NCI-H1694 treated with DMSO at 0.1 percent for 48 hours (cell line): ENCODE measurements at regions not wholly inside any gene's neighbourhood (a gene's known extent, or its start where the extent isn't known, plus 50 kb on each side); places are given as distances from the start of the nearest gene placed in this dataset.

Source experiments
- DNase-seq: peaks from one replicate; lab custom pipeline; 2025; lab: John Stamatoyannopoulos, UW

GRCh38 chr5:89128092-89128491 is 245.1 kb upstream of the MEF2C start:
- DNase-seq, result no peak

GRCh38 chr5:89127191-89127590 is 244.2 kb upstream of the MEF2C start:
- DNase-seq, result no peak

DNA sequence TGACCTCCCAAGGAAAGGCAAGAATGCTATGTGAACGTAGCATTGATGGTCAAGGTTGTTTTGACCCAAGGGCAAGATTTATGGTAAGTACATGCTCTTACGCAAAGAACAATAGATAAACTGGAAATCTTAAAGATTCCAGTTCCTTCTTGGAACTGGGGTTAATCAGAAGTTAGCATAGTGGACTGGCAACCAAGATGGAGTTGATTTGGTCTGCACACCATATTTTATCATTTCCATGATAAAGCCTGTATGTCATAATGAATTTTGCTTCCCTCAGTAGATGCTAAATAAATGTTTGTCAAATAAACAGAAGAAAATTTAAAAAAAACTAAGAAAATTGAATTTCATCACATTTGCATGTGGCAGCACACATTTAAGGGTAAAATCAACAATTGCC is 242.4 kb upstream of the MEF2C start:
- DNase-seq, result no peak

DNA sequence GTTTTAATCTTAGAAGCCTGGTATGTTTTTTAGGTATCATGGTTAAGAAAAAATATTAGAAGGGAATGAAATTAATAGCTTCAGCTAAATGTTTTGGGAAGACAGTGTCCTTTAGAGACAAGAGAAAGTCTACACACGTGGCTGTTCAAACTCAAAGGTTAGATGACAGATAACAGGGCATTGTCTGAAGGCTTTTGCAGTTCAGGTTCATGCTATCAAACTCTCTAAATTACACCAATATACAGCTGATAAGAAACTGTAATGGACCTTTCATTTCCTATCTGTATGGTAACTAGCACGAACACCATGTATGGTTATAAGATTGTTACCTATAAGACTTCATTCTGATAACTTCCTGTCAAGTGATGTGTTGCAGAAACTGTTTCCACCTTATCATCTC is 240.6 kb upstream of the MEF2C start:
- no peak for DNase-seq

GRCh38 chr5:89120719-89121118 is 237.7 kb upstream of the MEF2C start:
- DNase-seq, result no peak

GRCh38 chr5:89117124-89117644 is 234.2 kb upstream of the MEF2C start:
- DNase-seq, result no peak

- DNase-seq, result no peak
These were observed 228.1 kb upstream of the MEF2C start for GRCh38 chr5:89110916-89111646.

- no peak for DNase-seq
These were observed 223.5 kb upstream of the MEF2C start for GRCh38 chr5:89106480-89106879.

DNA sequence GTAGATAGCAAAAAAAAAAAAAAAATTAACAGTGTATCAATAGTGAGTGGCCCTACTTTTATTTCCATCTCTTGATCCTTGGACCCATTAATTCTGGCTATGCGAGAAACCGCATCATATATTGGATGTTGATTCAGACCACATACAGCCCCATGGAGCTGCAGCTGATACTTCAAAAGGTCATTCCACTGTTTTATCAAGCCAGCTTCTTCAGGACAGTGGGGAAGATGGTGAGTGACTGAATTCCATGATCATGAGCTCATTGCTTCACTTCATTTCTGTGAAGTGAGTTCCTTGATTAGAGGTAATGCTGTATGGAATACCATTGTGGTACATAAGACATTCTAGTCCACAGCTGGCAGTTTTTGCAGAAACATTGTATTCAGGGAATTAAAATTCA is 222.9 kb upstream of the MEF2C start:
- no peak for DNase-seq

- DNase-seq, result no peak
These were observed 222.2 kb upstream of the MEF2C start for GRCh38 chr5:89105171-89105695.

- DNase-seq, result no peak
These were observed 215.3 kb upstream of the MEF2C start for GRCh38 chr5:89098199-89098756.

DNA sequence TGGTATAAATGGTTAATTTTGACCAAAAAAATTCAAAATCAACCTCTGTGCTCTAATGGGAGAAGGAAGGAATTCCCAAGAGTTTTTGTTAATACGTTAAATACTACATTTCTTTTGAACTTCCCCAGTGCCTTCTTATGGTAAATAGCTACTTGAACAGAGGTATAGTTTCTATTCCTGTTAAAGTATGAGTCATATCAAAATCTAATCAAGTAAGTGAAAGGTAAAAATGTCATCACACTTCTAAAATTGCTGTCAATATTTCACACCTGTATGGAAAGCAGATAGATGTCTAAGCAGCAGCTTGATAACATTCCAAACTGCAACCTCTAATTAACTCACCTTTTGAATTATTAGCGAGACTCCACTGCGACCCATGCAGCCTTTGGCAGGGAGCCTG is 214.1 kb upstream of the MEF2C start:
- no peak for DNase-seq

- DNase-seq, result no peak
These were observed 212.4 kb upstream of the MEF2C start for GRCh38 chr5:89095341-89095740.

- DNase-seq, result no peak
These were observed 207.1 kb upstream of the MEF2C start for GRCh38 chr5:89090037-89090436.

GRCh38 chr5:89087551-89088318 is 204.8 kb upstream of the MEF2C start:
- no peak for DNase-seq

GRCh38 chr5:89087128-89087527 is 204.1 kb upstream of the MEF2C start:
- DNase-seq, result no peak

DNA sequence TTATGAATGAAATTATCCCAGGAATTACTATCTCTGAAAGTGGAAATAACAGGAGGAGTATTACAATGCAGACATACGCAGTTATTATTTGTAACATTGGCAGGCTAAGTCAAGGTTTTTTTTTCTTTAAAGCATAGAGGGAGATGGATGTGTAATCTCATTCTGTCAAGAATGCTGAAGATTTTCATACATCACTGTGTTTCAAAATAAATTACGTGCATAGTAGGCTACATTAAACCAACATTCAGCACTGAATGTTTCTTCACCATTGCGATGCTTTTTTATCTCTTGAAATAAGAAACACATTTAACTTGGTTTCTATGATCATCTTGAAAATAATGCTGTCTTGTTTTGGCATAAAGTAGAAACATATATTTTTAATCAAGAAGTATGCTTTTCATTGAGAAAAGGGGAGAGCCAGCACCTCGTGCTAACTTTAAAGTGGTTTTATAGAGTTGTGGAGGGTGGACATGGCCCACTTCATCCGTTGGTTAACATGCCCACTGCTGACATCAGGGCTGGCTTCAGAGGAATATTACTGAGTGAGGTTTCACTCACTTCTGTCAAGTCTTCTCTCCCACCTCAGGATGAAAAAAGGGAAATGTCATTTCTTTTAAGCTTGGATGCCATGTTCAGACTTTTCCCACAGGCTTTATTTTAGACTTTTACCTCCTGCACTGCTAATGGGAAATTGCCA is 203.6 kb upstream of the MEF2C start:
- no peak for DNase-seq

DNA sequence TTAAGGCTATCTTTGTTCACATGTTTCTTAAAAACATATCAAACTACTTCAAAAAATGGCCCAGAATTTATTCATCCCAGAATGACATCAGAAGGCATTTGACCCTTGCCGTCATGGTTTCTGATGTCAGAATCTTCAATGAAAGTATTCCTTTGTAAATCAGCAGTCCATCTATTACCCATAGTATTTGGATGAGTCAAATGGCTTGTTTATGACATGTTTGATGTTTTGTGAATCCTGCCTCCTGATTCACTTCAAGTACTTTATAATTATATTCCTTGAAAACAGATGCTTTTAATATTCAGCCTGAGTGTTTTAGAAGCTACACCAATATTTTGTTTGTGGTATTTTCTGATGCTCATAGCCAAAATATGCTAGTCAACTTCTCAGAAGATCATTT is 200.8 kb upstream of the MEF2C start:
- no peak for DNase-seq

DNA sequence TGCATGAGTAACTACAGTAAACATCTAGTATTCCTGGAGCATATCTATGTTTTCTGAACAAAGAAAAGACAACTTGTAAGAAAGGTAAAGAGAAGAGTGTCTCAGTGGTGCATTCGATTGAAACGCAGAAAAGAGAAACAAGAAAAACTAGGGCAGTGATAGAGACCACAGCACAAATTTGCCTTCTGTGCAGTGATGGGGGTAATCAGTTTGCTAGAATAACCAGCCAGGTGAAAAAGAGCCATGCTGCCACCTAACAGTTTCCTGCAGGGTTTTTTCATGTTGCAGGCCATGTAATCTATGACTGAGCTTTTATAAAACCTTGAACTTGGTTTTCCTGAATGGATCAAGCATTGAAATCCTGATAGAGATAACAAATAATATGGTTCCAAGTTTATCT is 198.4 kb upstream of the MEF2C start:
- DNase-seq, result no peak

GRCh38 chr5:89080467-89081116 is 197.6 kb upstream of the MEF2C start:
- DNase-seq, result no peak

DNA sequence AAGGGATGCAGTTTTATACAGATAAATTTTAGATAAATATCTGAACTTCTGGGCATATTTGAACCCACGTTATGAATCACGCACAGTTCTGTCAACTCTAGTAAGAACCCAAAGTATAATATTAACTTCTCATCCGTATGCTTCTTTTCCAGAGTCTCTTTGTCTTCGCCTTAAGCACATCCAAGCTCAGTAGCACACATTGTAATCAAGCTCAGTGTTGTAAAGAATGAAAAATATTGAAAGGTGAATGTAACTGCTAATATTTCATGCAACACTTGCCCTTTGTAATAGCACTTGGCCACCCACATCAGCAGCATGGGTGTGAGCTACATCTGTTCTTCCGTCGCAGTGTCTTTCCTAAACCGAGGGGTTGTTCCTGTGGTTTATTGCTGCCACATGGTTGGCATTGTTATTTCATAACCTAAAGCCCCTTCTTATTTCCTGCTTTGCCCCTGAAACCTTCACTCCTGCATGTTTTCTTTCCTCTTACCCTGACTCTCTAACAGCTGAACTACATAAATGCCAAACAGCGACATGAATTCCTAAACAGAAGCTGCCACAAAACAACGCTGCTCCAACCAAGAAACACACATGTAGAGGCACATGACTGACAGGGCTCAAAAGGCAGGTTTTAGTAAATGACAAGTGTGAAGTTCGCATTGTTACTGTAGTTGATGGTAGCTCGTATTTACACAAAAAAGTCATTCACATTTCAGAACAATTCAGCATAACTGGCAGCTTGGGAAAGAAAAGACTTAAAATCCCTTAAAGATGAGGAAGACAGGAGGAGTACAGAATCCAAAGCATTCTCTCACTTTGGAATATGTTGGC is 190.1 kb upstream of the MEF2C start:
- no peak for DNase-seq
